ENCODE measurements at regions not wholly inside any gene's neighbourhood (a gene's known extent, or its start where the extent isn't known, plus 50 kb on each side); places are given as distances from the start of the nearest gene placed in this dataset.

- H3K36me3 ChIP-seq (ENCODE audit: control insufficient read depth, insufficient read depth, low read length), result no peaks in the 10 kb centered on the region
- no peaks in the 10 kb centered on the region for H3K27me3 ChIP-seq (ENCODE audit: control insufficient read depth, insufficient read depth, low read length)
- no peak overlapping the region for H3K27ac ChIP-seq (ENCODE audit: low read depth, low read length)
- no peak overlapping the region for H3K4me3 ChIP-seq (ENCODE audit: low read depth, low read length)
- no peak overlapping the region for H3K9ac ChIP-seq (ENCODE audit: low read depth, low read length)
- H3K9me3 ChIP-seq (ENCODE audit: control insufficient read depth, insufficient read depth, low read length), result no peaks in the 10 kb centered on the region
- peaks cover 24% of the 10 kb centered on the region for H3K4me1 ChIP-seq (ENCODE audit: control insufficient read depth, insufficient read depth, low read length)
Observed at GRCh38 chr2:15807418-15808203, 132.7 kb upstream of the MYCN start.

GRCh38 chr2:15808204-15808910 lies 132.0 kb upstream of the MYCN start:
- Histone ChIP-seq H3K4me1 (ENCODE audit: control insufficient read depth, insufficient read depth, low read length) (peaks cover 24% of the 10 kb centered on the region), H3K27me3 (ENCODE audit: control insufficient read depth, insufficient read depth, low read length) (no peaks in the 10 kb centered on the region), H3K27ac (ENCODE audit: low read depth, low read length) (no peak overlapping the region), H3K4me3 (ENCODE audit: low read depth, low read length) (no peak overlapping the region), H3K9ac (ENCODE audit: low read depth, low read length) (no peak overlapping the region), H3K9me3 (ENCODE audit: control insufficient read depth, insufficient read depth, low read length) (no peaks in the 10 kb centered on the region), H3K36me3 (ENCODE audit: control insufficient read depth, insufficient read depth, low read length) (no peaks in the 10 kb centered on the region)

DNA sequence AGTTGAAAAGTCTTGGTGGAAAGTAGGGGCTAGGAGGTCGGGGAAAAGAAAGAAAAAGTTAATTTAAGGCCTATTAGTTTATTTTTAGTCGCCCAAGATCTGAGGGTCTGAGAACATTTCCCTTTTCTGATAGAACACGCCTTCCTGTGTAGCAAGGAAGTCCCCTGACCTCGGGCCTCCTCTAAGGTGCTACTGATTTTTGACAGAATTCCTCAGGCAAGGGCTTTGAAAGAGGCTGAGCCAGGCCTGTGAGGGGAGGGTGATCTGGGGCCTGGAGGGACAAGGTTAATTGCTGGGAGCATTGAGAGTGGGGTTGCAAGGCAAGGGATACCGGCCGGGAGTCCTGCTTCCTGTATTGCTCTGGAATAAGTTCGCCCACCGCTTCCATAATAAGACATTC lies 131.4 kb upstream of the MYCN start:
- Histone ChIP-seq H3K27me3 (ENCODE audit: control insufficient read depth, insufficient read depth, low read length) (no peaks in the 10 kb centered on the region), H3K4me3 (ENCODE audit: low read depth, low read length) (no peak overlapping the region), H3K27ac (ENCODE audit: low read depth, low read length) (peak overlapping the region; percentile 16), H3K4me1 (ENCODE audit: control insufficient read depth, insufficient read depth, low read length) (peaks cover 24% of the 10 kb centered on the region), H3K9me3 (ENCODE audit: control insufficient read depth, insufficient read depth, low read length) (no peaks in the 10 kb centered on the region), H3K36me3 (ENCODE audit: control insufficient read depth, insufficient read depth, low read length) (no peaks in the 10 kb centered on the region), H3K9ac (ENCODE audit: low read depth, low read length) (no peak overlapping the region)

DNA sequence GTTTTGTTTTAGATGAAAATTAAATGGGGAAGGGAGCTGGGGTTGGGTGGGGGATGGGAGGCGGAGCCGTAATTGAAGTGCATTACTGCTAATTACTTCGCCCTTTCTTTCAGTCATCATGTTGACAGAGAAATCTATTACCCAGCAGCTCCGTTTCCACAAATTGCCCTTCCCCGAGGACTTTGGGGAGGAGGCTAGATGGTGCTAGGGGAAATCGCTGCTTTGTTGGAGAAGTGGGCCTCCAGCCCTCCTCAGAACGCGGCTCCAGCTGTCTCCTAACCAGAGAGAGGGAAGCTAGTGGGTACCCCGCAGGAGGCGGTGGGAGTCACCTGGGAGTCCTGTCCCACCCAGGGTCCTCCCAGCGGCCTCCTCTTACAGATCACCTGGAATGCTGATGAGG lies 130.9 kb upstream of the MYCN start:
- H3K9ac ChIP-seq (ENCODE audit: low read depth, low read length), result no peak overlapping the region
- H3K4me1 ChIP-seq (ENCODE audit: control insufficient read depth, insufficient read depth, low read length), result peaks cover 24% of the 10 kb centered on the region
- no peaks in the 10 kb centered on the region for H3K36me3 ChIP-seq (ENCODE audit: control insufficient read depth, insufficient read depth, low read length)
- no peak overlapping the region for H3K4me3 ChIP-seq (ENCODE audit: low read depth, low read length)
- no peaks in the 10 kb centered on the region for H3K27me3 ChIP-seq (ENCODE audit: control insufficient read depth, insufficient read depth, low read length)
- H3K27ac ChIP-seq (ENCODE audit: low read depth, low read length), result peak overlapping the region; percentile 8
- no peaks in the 10 kb centered on the region for H3K9me3 ChIP-seq (ENCODE audit: control insufficient read depth, insufficient read depth, low read length)

- H3K27ac ChIP-seq (ENCODE audit: low read depth, low read length), result no peak overlapping the region
- no peaks in the 10 kb centered on the region for H3K27me3 ChIP-seq (ENCODE audit: control insufficient read depth, insufficient read depth, low read length)
- H3K4me1 ChIP-seq (ENCODE audit: control insufficient read depth, insufficient read depth, low read length), result peaks cover 24% of the 10 kb centered on the region
- H3K9ac ChIP-seq (ENCODE audit: low read depth, low read length), result no peak overlapping the region
- no peak overlapping the region for H3K4me3 ChIP-seq (ENCODE audit: low read depth, low read length)
- H3K36me3 ChIP-seq (ENCODE audit: control insufficient read depth, insufficient read depth, low read length), result no peaks in the 10 kb centered on the region
- H3K9me3 ChIP-seq (ENCODE audit: control insufficient read depth, insufficient read depth, low read length), result no peaks in the 10 kb centered on the region
Observed at GRCh38 chr2:15810477-15811150, 129.7 kb upstream of the MYCN start.

GRCh38 chr2:15811367-15811766 lies 129.0 kb upstream of the MYCN start:
- peaks cover 24% of the 10 kb centered on the region for H3K4me1 ChIP-seq (ENCODE audit: control insufficient read depth, insufficient read depth, low read length)

DNA sequence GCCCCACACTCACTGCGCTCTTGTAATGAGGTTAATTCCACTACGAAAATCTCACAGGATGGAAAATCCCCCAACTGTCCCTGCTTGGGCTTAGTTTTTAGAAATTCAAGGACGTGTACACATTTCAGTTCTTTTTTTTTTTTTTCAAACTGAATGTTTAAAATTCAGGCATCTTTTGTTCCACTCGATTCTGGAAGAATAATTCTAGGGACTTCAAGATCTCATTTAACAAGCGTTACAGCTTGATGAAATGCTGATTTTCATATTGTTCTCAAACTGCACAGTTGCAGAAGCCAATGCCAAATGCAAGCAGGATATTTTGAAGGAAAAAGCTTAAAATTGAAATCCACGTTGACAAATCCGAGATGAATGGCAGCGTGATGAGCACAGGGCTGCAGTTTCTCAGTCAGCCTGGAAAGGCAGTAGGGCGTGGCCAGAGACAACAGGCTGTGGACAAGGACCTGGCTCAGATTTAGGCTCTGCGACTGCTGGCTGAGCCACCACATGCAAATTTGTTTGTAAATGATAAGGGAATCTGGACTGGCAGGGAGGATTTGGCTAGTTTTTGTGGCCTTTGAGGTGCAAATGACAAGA lies 128.1 kb upstream of the MYCN start:
- H3K4me1 ChIP-seq (ENCODE audit: control insufficient read depth, insufficient read depth, low read length), result peaks cover 24% of the 10 kb centered on the region
- H3K4me3 ChIP-seq (ENCODE audit: low read depth, low read length), result no peak overlapping the region
- no peaks in the 10 kb centered on the region for H3K9me3 ChIP-seq (ENCODE audit: control insufficient read depth, insufficient read depth, low read length)
- no peaks in the 10 kb centered on the region for H3K27me3 ChIP-seq (ENCODE audit: control insufficient read depth, insufficient read depth, low read length)
- no peak overlapping the region for H3K27ac ChIP-seq (ENCODE audit: low read depth, low read length)
- H3K36me3 ChIP-seq (ENCODE audit: control insufficient read depth, insufficient read depth, low read length), result no peaks in the 10 kb centered on the region
- no peak overlapping the region for H3K9ac ChIP-seq (ENCODE audit: low read depth, low read length)

More at GRCh38 chr2:15811367-15811766, 129.0 kb upstream of the MYCN start:
- Histone ChIP-seq H3K27ac (ENCODE audit: low read depth, low read length) (no peak overlapping the region), H3K4me3 (ENCODE audit: low read depth, low read length) (no peak overlapping the region), H3K36me3 (ENCODE audit: control insufficient read depth, insufficient read depth, low read length) (no peaks in the 10 kb centered on the region), H3K27me3 (ENCODE audit: control insufficient read depth, insufficient read depth, low read length) (no peaks in the 10 kb centered on the region), H3K9ac (ENCODE audit: low read depth, low read length) (no peak overlapping the region), H3K9me3 (ENCODE audit: control insufficient read depth, insufficient read depth, low read length) (no peaks in the 10 kb centered on the region)

- Histone ChIP-seq H3K4me1 (ENCODE audit: control insufficient read depth, insufficient read depth, low read length) (peaks cover 23% of the 10 kb centered on the region), H3K36me3 (ENCODE audit: control insufficient read depth, insufficient read depth, low read length) (no peaks in the 10 kb centered on the region), H3K27me3 (ENCODE audit: control insufficient read depth, insufficient read depth, low read length) (no peaks in the 10 kb centered on the region), H3K9ac (ENCODE audit: low read depth, low read length) (no peak overlapping the region), H3K9me3 (ENCODE audit: control insufficient read depth, insufficient read depth, low read length) (no peaks in the 10 kb centered on the region), H3K27ac (ENCODE audit: low read depth, low read length) (no peak overlapping the region), H3K4me3 (ENCODE audit: low read depth, low read length) (no peak overlapping the region)
Observed at GRCh38 chr2:15813481-15814266, 126.7 kb upstream of the MYCN start.

DNA sequence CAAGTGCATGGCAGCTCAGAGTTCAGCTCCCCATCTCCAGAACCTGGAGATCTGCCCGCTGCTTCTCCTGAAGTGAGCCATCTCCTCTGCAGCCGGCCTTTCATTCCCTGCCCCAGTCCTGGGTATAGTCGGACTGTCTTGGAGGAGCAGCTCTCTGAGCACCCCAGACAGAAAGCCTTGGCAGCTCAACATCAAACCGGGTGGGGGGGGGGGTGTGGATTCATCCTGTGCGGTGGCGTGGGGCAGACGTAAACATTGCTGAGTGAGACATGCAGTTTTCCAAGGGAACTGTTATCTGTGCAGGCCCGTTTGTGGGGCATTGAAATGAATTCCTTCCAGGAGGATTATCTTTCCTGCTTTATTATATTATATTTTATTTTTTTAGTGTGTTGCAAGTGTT lies 125.9 kb upstream of the MYCN start:
- Histone ChIP-seq H3K27ac (ENCODE audit: low read depth, low read length) (no peak overlapping the region), H3K9me3 (ENCODE audit: control insufficient read depth, insufficient read depth, low read length) (no peaks in the 10 kb centered on the region), H3K4me3 (ENCODE audit: low read depth, low read length) (no peak overlapping the region), H3K9ac (ENCODE audit: low read depth, low read length) (no peak overlapping the region), H3K27me3 (ENCODE audit: control insufficient read depth, insufficient read depth, low read length) (no peaks in the 10 kb centered on the region), H3K4me1 (ENCODE audit: control insufficient read depth, insufficient read depth, low read length) (peaks cover 16% of the 10 kb centered on the region; the same call in 1 of the 2 replicates), H3K36me3 (ENCODE audit: control insufficient read depth, insufficient read depth, low read length) (no peaks in the 10 kb centered on the region)

- no peak overlapping the region for H3K27ac ChIP-seq (ENCODE audit: low read depth, low read length)
- no peak overlapping the region for H3K9ac ChIP-seq (ENCODE audit: low read depth, low read length)
- H3K4me1 ChIP-seq (ENCODE audit: control insufficient read depth, insufficient read depth, low read length), result 0 out of 2 replicates have a peak, but pooled peaks cover 10% of the 10 kb centered on the region
- H3K9me3 ChIP-seq (ENCODE audit: control insufficient read depth, insufficient read depth, low read length), result no peaks in the 10 kb centered on the region
- H3K27me3 ChIP-seq (ENCODE audit: control insufficient read depth, insufficient read depth, low read length), result no peaks in the 10 kb centered on the region
- H3K4me3 ChIP-seq (ENCODE audit: low read depth, low read length), result no peak overlapping the region
- H3K36me3 ChIP-seq (ENCODE audit: control insufficient read depth, insufficient read depth, low read length), result no peaks in the 10 kb centered on the region
Observed at GRCh38 chr2:15814946-15815345, 125.4 kb upstream of the MYCN start.
